ENCODE measurements at regions not wholly inside any gene's neighbourhood (a gene's known extent, or its start where the extent isn't known, plus 50 kb on each side); places are given as distances from the start of the nearest gene placed in this dataset.

DNA sequence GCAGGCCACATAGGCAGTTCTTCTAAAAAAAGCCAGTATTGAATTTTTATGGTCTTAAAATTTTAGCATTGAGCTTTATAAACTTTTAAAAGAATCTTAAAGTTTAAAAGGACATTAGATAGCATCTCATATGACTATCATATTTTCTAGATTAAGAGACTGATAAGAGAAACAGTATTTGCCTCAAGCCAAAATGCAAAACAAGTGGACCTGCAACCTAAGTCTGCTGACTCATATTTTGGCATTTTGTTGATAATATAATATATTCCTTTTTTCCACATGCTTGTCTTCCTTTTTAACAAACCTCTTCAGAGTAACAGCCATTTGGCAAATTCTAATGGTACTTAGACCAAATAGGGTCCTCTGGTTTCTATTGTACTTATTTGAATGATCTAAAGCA is 328.5 kb upstream of the GALNTL6 start:
- TF ChIP-seq, protein P1, sequence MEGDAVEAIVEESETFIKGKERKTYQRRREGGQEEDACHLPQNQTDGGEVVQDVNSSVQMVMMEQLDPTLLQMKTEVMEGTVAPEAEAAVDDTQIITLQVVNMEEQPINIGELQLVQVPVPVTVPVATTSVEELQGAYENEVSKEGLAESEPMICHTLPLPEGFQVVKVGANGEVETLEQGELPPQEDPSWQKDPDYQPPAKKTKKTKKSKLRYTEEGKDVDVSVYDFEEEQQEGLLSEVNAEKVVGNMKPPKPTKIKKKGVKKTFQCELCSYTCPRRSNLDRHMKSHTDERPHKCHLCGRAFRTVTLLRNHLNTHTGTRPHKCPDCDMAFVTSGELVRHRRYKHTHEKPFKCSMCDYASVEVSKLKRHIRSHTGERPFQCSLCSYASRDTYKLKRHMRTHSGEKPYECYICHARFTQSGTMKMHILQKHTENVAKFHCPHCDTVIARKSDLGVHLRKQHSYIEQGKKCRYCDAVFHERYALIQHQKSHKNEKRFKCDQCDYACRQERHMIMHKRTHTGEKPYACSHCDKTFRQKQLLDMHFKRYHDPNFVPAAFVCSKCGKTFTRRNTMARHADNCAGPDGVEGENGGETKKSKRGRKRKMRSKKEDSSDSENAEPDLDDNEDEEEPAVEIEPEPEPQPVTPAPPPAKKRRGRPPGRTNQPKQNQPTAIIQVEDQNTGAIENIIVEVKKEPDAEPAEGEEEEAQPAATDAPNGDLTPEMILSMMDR (optimal IDR thresholded peaks at IDR 0.05 in 1 of 3, IDR thresholded peaks at IDR 0.05 in 1 of 3, conservative IDR thresholded peaks at IDR 0.05 in 1 of 3; ENCODE audit: extremely low read depth in 1 of 3, insufficient read depth in 2 of 3, low read length in 3 of 3), result no peak
- no peak for TF ChIP-seq EZH2 (IDR thresholded peaks at IDR 0.05; ENCODE audit: low read length)
